Stomach smooth muscle (tissue), 2 donors: ENCODE measurements at regions not wholly inside any gene's neighbourhood (a gene's known extent, or its start where the extent isn't known, plus 50 kb on each side); places are given as distances from the start of the nearest gene placed in this dataset.

Experiments
- H3K27ac ChIP-seq: one replicate; pipeline ENCODE4 v1.7.0; 2013; ENCODE audit warnings: mild to moderate bottlenecking, low read length, inconsistent platforms
- H3K27me3 ChIP-seq, 2 donors: one replicate each; pipeline ENCODE4 v1.7.0; 2013; ENCODE audit warnings: low read length in 2 of 2; ENCODE audit not compliant: insufficient read depth in 2 of 2, control insufficient read depth in 1 of 2
- H3K36me3 ChIP-seq, 2 donors: one replicate each; pipeline ENCODE4 v1.7.0; 2013; ENCODE audit warnings: low read length in 2 of 2; ENCODE audit not compliant: control insufficient read depth in 2 of 2, insufficient read depth in 2 of 2
- H3K4me1 ChIP-seq: one replicate; pipeline ENCODE4 v1.7.0; 2013; ENCODE audit warnings: low read length; ENCODE audit not compliant: control insufficient read depth, insufficient read depth
- H3K4me3 ChIP-seq, 2 donors: one replicate each; pipeline ENCODE4 v1.7.0; 2013; ENCODE audit warnings: low read length in 2 of 2
- H3K9ac ChIP-seq, 2 donors: one replicate each; pipeline ENCODE4 v1.7.0; 2013; ENCODE audit warnings: low read length in 2 of 2, mild to moderate bottlenecking in 1 of 2
- H3K9me3 ChIP-seq, 2 donors: one replicate each; pipeline ENCODE4 v1.7.0; 2013; ENCODE audit warnings: low read length in 2 of 2; ENCODE audit not compliant: control insufficient read depth in 2 of 2
- donor health status: healthy.
- donor health status: Pancreatic carcinoma.

- Histone ChIP-seq H3K27ac (no peak overlapping the region), H3K4me1 (peaks cover 14% of the 10 kb centered on the region), H3K36me3 (no peaks in the 10 kb centered on the region), H3K9ac (no peak overlapping the region), H3K4me3 (no peak overlapping the region), H3K9me3 (no peaks in the 10 kb centered on the region), H3K27me3 (no peaks in the 10 kb centered on the region)
These were observed 270.4 kb upstream of the CITED2 start for GRCh38 chr6:139644821-139645220.

- H3K27ac ChIP-seq = no peak overlapping the region
- H3K4me1 ChIP-seq = peaks cover 14% of the 10 kb centered on the region
- peak overlapping the region in 1 of 2 donors; percentile 6 for H3K9ac ChIP-seq
- H3K9me3 ChIP-seq = no peaks in the 10 kb centered on the region
- no peaks in the 10 kb centered on the region for H3K27me3 ChIP-seq
- no peak overlapping the region for H3K4me3 ChIP-seq
- no peaks in the 10 kb centered on the region for H3K36me3 ChIP-seq
These were observed 269.5 kb upstream of the CITED2 start for GRCh38 chr6:139643986-139644385.

GRCh38 chr6:139642346-139642745 is 267.9 kb upstream of the CITED2 start:
- Histone ChIP-seq H3K9ac (no peak overlapping the region), H3K36me3 (no peaks in the 10 kb centered on the region), H3K9me3 (no peaks in the 10 kb centered on the region), H3K27me3 (no peaks in the 10 kb centered on the region), H3K4me3 (no peak overlapping the region), H3K4me1 (peaks cover 14% of the 10 kb centered on the region), H3K27ac (no peak overlapping the region)

GRCh38 chr6:139641376-139641775 is 266.9 kb upstream of the CITED2 start:
- no peak overlapping the region for H3K4me3 ChIP-seq
- H3K27me3 ChIP-seq = no peaks in the 10 kb centered on the region
- no peak overlapping the region for H3K27ac ChIP-seq
- H3K9me3 ChIP-seq = no peaks in the 10 kb centered on the region
- no peaks in the 10 kb centered on the region for H3K36me3 ChIP-seq
- H3K4me1 ChIP-seq = peaks cover 14% of the 10 kb centered on the region
- H3K9ac ChIP-seq = no peak overlapping the region

- Histone ChIP-seq H3K27ac (no peak overlapping the region), H3K9ac (no peak overlapping the region), H3K9me3 (no peaks in the 10 kb centered on the region), H3K4me1 (peaks cover 14% of the 10 kb centered on the region), H3K4me3 (no peak overlapping the region), H3K36me3 (no peaks in the 10 kb centered on the region), H3K27me3 (no peaks in the 10 kb centered on the region)
These were observed 266.5 kb upstream of the CITED2 start for GRCh38 chr6:139640921-139641320.

- Histone ChIP-seq H3K27me3 (no peaks in the 10 kb centered on the region), H3K27ac (no peak overlapping the region), H3K9ac (no peak overlapping the region), H3K4me3 (no peak overlapping the region), H3K36me3 (no peaks in the 10 kb centered on the region), H3K9me3 (no peaks in the 10 kb centered on the region), H3K4me1 (peaks cover 10% of the 10 kb centered on the region)
These were observed 266.0 kb upstream of the CITED2 start for GRCh38 chr6:139640448-139640847.

GRCh38 chr6:139639507-139639906 is 265.1 kb upstream of the CITED2 start:
- no peaks in the 10 kb centered on the region for H3K27me3 ChIP-seq
- H3K9me3 ChIP-seq = no peaks in the 10 kb centered on the region
- peaks cover 7% of the 10 kb centered on the region for H3K4me1 ChIP-seq
- no peak overlapping the region for H3K4me3 ChIP-seq
- no peak overlapping the region for H3K27ac ChIP-seq
- H3K36me3 ChIP-seq = no peaks in the 10 kb centered on the region
- no peak overlapping the region for H3K9ac ChIP-seq

GRCh38 chr6:139638179-139638941 is 263.9 kb upstream of the CITED2 start:
- Histone ChIP-seq H3K27ac (no peak overlapping the region), H3K9me3 (no peaks in the 10 kb centered on the region), H3K9ac (no peak overlapping the region), H3K27me3 (no peaks in the 10 kb centered on the region), H3K4me1 (no peaks in the 10 kb centered on the region), H3K4me3 (no peak overlapping the region), H3K36me3 (no peaks in the 10 kb centered on the region)

- no peaks in the 10 kb centered on the region for H3K36me3 ChIP-seq
- H3K27ac ChIP-seq = no peak overlapping the region
- no peaks in the 10 kb centered on the region for H3K4me1 ChIP-seq
- H3K4me3 ChIP-seq = no peak overlapping the region
- H3K9me3 ChIP-seq = no peaks in the 10 kb centered on the region
- H3K27me3 ChIP-seq = no peaks in the 10 kb centered on the region
- no peak overlapping the region for H3K9ac ChIP-seq
These were observed 263.3 kb upstream of the CITED2 start for GRCh38 chr6:139637766-139638165.

- Histone ChIP-seq H3K36me3 (no peaks in the 10 kb centered on the region), H3K27me3 (no peaks in the 10 kb centered on the region), H3K4me1 (no peaks in the 10 kb centered on the region), H3K4me3 (no peak overlapping the region), H3K27ac (no peak overlapping the region), H3K9me3 (no peaks in the 10 kb centered on the region), H3K9ac (no peak overlapping the region)
These were observed 261.9 kb upstream of the CITED2 start for GRCh38 chr6:139636391-139636790.

GRCh38 chr6:139635401-139636130 is 261.1 kb upstream of the CITED2 start:
- Histone ChIP-seq H3K4me1 (no peaks in the 10 kb centered on the region), H3K27me3 (no peaks in the 10 kb centered on the region), H3K9ac (no peak overlapping the region), H3K36me3 (no peaks in the 10 kb centered on the region), H3K9me3 (no peaks in the 10 kb centered on the region), H3K27ac (no peak overlapping the region), H3K4me3 (no peak overlapping the region)
